Bronchial epithelial cell (primary cell): ENCODE measurements at regions not wholly inside any gene's neighbourhood (a gene's known extent, or its start where the extent isn't known, plus 50 kb on each side); places are given as distances from the start of the nearest gene placed in this dataset.

ENCODE experiments used
- DNase-seq: peaks from one replicate; pipeline ENCODE4 v3.0.0-alpha.2; 2010; ENCODE audit warnings: low read depth
- FAIRE-seq: peaks from 2 replicates; lab custom pipeline; 2011; peaks lifted over from hg19 to GRCh38; lab: Jason Lieb, UNC
- H3K27me3 ChIP-seq: 2 replicates; pipeline ENCODE4 v1.5.1; 2011; ENCODE audit warnings: low read length; ENCODE audit not compliant: control insufficient read depth, insufficient read depth
- H3K36me3 ChIP-seq: 2 replicates; pipeline ENCODE4 v1.5.1; 2011; ENCODE audit warnings: low read length; ENCODE audit not compliant: control insufficient read depth, insufficient read depth
- H3K4me3 ChIP-seq: 2 replicates; pipeline ENCODE4 v1.5.1; 2011; ENCODE audit warnings: mild to moderate bottlenecking, low read depth, low read length, control low read depth
- CTCF ChIP-seq: IDR thresholded peaks from 2 replicates; pipeline ENCODE4 v1.5.1; 2011; ENCODE audit warnings: mild to moderate bottlenecking, moderate library complexity, low read length, control low read depth, inconsistent platforms; ENCODE audit not compliant: insufficient read depth, severe bottlenecking

DNA sequence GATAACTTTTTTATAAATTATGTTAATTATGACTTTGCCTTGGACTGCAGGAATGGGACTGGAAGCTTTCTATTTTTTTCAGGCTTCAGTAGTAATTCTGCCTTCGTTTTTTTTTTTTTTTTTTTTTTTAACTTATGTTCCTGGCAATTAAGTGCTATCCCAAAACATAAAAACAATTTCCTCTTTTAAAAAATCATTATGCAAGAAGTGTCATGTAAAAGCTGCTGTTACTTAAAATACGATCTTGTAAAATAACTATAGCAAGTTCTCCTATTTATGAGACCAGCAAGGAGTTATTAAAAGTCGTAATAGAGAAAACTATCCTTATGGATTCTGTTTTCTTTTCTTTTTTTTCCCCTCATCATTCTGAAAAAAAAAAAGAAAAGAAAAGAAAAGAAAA is 106.6 kb upstream of the FOXN2 start:
- no peak overlapping the region for H3K4me3 ChIP-seq
- DNase-seq (no peak), FAIRE-seq (no peak)
- no peak for TF ChIP-seq CTCF
- no peaks in the 10 kb centered on the region for H3K36me3 ChIP-seq
- H3K27me3 ChIP-seq: no peaks in the 10 kb centered on the region

DNA sequence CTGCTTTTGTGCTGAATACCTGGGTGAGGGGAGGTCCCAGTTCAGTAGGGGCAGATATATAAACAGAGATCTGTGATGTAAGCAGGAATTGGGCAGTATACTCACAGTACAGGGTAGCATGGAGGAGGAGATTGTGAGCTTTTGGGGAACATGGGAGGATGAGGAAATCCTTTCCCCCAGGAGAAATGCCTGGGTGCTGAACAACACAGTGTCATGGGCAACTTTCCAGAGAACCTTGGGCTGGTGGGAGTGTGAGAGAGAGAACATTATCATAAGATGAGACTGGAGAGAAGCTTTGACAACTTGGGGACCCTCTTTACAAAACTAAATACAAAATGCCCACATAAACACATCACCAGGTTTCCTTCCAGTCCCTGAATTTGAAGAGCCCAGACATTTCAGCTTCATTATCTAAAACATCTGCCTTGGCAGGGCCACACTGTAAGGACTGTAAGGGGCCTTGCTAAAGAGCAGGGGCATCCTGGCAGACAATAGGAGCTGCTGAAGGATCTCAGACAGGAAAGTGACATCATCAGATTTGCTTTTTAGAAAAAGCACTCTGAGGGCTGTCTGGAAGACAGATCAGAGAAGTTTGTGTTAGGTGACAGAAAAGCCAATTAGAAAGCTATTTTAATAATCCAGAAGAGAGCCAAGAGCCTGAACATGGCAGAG is 105.1 kb upstream of the FOXN2 start:
- peak; percentile 30 for DNase-seq

GRCh38 chr2:48210189-48210588 is 104.3 kb upstream of the FOXN2 start:
- no peak for DNase-seq
- Histone ChIP-seq H3K36me3 (no peaks in the 10 kb centered on the region), H3K27me3 (no peaks in the 10 kb centered on the region), H3K4me3 (no peak overlapping the region)
- no peak for FAIRE-seq
- TF ChIP-seq CTCF: no peak

More for the DNA sequence above, 105.1 kb upstream of the FOXN2 start:
- H3K4me3 ChIP-seq: no peak overlapping the region
- no peaks in the 10 kb centered on the region for H3K27me3 ChIP-seq
- no peak for TF ChIP-seq CTCF
- no peaks in the 10 kb centered on the region for H3K36me3 ChIP-seq
- no peak for FAIRE-seq

- FAIRE-seq (no peak), DNase-seq (no peak)
- H3K27me3 ChIP-seq: no peaks in the 10 kb centered on the region
- H3K4me3 ChIP-seq: no peak overlapping the region
- no peak for TF ChIP-seq CTCF
- no peaks in the 10 kb centered on the region for H3K36me3 ChIP-seq
These were observed 100.8 kb upstream of the FOXN2 start for GRCh38 chr2:48213646-48214045.

GRCh38 chr2:48218169-48218568 is 96.3 kb upstream of the FOXN2 start:
- no peaks in the 10 kb centered on the region for H3K36me3 ChIP-seq
- no peak overlapping the region for H3K4me3 ChIP-seq
- TF ChIP-seq CTCF: no peak
- no peaks in the 10 kb centered on the region for H3K27me3 ChIP-seq
- no peak for FAIRE-seq
- DNase-seq: no peak

DNA sequence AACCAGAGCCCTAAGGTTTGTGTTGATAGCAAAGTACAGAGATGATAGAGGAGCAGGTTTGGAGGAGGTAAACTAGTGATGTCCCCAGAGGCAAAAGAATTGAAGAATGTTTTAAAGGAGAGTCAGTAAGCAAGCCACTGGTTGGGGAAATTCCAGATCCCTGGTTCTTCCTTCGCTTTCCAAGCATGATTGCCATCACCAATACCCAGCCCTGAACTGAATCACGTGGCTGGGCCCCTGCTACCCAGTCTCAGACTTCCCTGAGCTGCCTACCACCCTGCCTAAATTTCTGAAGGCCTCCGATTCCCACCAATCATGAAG is 95.3 kb upstream of the FOXN2 start:
- FAIRE-seq (no peak), DNase-seq (no peak)
- H3K36me3 ChIP-seq: no peaks in the 10 kb centered on the region
- no peak for TF ChIP-seq CTCF
- no peaks in the 10 kb centered on the region for H3K27me3 ChIP-seq
- no peak overlapping the region for H3K4me3 ChIP-seq
